Vagina (tissue), 2 donors: ENCODE measurements at regions not wholly inside any gene's neighbourhood (a gene's known extent, or its start where the extent isn't known, plus 50 kb on each side); places are given as distances from the start of the nearest gene placed in this dataset.

Experiments used
- POLR2AphosphoS5 ChIP-seq, 2 donors: sonication (generic); formaldehyde crosslinking; IDR thresholded peaks; one replicate each; pipeline ENCODE4 v1.9.0; 2017; ENCODE audit warnings: antibody characterized with exemption in 2 of 2, mild to moderate bottlenecking in 2 of 2, low read depth in 1 of 2; ENCODE audit not compliant: insufficient read depth in 1 of 2
- TF ChIP-seq, protein P1 (sequence below), 3 experiments: fragments of 450-650 bp in 2 of 3; fragments of 200-600 bp in 1 of 3; sonication (generic) in 1 of 3; IDR thresholded peaks; one replicate each; pipeline ENCODE4 v1.5.1; 2017 to 2019; ENCODE audit warnings: antibody characterized with exemption in 3 of 3, mild to moderate bottlenecking in 2 of 3, moderate library complexity in 2 of 3

DNA sequence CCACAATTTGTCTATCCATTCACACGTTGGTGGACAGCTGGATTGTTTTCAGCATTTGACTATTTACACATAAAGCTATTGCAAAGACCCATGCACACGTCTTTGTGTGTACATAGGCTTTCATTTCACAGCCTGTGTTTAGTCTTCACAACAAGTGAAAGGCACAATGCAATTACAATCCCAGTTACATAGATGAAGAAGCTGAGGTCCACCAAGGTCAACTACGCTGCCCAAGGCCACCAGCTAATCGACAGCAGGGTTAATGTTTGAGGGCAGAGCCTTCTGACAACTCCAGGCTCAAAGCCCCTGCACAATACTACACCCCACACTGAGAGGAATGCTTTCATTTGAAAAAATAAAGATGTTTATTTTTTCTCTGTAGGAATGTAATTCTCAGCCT lies 93.6 kb upstream of the CDH13 start:
- no peak for TF ChIP-seq POLR2AphosphoS5 (IDR thresholded peaks at IDR 0.05; ENCODE audit: insufficient read depth in 1 of 2, low read depth in 1 of 2)
- TF ChIP-seq, protein P1, sequence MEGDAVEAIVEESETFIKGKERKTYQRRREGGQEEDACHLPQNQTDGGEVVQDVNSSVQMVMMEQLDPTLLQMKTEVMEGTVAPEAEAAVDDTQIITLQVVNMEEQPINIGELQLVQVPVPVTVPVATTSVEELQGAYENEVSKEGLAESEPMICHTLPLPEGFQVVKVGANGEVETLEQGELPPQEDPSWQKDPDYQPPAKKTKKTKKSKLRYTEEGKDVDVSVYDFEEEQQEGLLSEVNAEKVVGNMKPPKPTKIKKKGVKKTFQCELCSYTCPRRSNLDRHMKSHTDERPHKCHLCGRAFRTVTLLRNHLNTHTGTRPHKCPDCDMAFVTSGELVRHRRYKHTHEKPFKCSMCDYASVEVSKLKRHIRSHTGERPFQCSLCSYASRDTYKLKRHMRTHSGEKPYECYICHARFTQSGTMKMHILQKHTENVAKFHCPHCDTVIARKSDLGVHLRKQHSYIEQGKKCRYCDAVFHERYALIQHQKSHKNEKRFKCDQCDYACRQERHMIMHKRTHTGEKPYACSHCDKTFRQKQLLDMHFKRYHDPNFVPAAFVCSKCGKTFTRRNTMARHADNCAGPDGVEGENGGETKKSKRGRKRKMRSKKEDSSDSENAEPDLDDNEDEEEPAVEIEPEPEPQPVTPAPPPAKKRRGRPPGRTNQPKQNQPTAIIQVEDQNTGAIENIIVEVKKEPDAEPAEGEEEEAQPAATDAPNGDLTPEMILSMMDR (IDR thresholded peaks at IDR 0.05) = no peak
